ENCODE measurements at regions not wholly inside any gene's neighbourhood (a gene's known extent, or its start where the extent isn't known, plus 50 kb on each side); places are given as distances from the start of the nearest gene placed in this dataset.

DNA sequence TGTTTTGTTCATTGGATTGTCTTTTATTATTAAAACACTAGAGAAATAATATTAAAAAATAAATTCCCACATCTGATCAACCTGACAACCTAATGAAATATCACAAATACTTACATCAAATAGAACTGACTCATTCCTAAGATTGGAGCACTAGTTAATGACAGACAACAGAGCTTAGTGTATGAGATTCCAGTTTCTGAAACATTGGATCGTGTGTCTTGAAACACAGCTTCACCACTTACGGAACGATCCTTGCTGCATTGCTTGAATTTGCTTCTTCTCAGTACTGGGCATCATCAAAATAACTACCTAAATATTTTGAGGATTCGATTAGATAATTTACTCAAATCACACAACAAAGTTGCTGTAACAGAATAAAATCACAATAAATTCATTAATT is 667.2 kb upstream of the CDH18 start:
- DNase-seq (ENCODE audit: low read depth, low spot score) = no peak
- H3K79me2 ChIP-seq (ENCODE audit: control insufficient read depth, insufficient read depth, low read length) = no peaks in the 10 kb centered on the region
- intact Hi-C loops (cut with micrococcal nuclease) = no loop called here
- no peak overlapping the region for H3K27ac ChIP-seq (ENCODE audit: insufficient read depth, low read depth, low read length)
- no peak overlapping the region for H2AFZ ChIP-seq (ENCODE audit: low read depth, low read length)
- H3K9me1 ChIP-seq (replicated peaks; ENCODE audit: control insufficient read depth, extremely low read depth, insufficient read depth, low read length) = no peaks in the 10 kb centered on the region
- H3K27me3 ChIP-seq (ENCODE audit: control insufficient read depth in 2 of 2, insufficient read depth in 2 of 2, low read length in 2 of 2) = no peaks in the 10 kb centered on the region
- ChIA-PET CTCF (no interaction called here), POLR2A (no interaction called here)
- H3K9me3 ChIP-seq (replicated peaks; ENCODE audit: control insufficient read depth, insufficient read depth, low read length) = no peaks in the 10 kb centered on the region
- H3K36me3 ChIP-seq (ENCODE audit: control insufficient read depth in 2 of 2, extremely low read depth in 1 of 2, insufficient read depth in 2 of 2, low read length in 2 of 2) = no peaks in the 10 kb centered on the region
- FAIRE-seq = no peak
- no peaks in the 10 kb centered on the region for H3K4me1 ChIP-seq (ENCODE audit: control insufficient read depth, extremely low read depth, insufficient read depth, low read length)
- H3K4me2 ChIP-seq (ENCODE audit: insufficient read depth, low read length) = no peak overlapping the region
- TF ChIP-seq CTCF (IDR thresholded peaks at IDR 0.05; ENCODE audit: extremely low read depth in 1 of 2, insufficient read depth in 1 of 2, low read depth in 1 of 2, low read length in 2 of 2) = no peak
- no peak for TF ChIP-seq GATA2 (IDR thresholded peaks at IDR 0.05; ENCODE audit: insufficient read depth, insufficient read length, low read depth, low read length)
- no peak for TF ChIP-seq POLR2AphosphoS5 (IDR thresholded peaks at IDR 0.05; ENCODE audit: insufficient read depth, low read depth, low read length)
- no peak for TF ChIP-seq FOS (IDR thresholded peaks at IDR 0.05; ENCODE audit: borderline replicate concordance, insufficient read depth, low read length)
- no peak for TF ChIP-seq POLR2A (IDR thresholded peaks at IDR 0.05; ENCODE audit: low read depth, low read length)
- TF ChIP-seq, protein P1, sequence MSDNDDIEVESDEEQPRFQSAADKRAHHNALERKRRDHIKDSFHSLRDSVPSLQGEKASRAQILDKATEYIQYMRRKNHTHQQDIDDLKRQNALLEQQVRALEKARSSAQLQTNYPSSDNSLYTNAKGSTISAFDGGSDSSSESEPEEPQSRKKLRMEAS (IDR thresholded peaks at IDR 0.05; ENCODE audit: insufficient read depth, insufficient read length) = no peak
- no peak for TF ChIP-seq EZH2 (IDR thresholded peaks at IDR 0.05; ENCODE audit: borderline replicate concordance, low read depth, low read length, severe bottlenecking)
- no peak for TF ChIP-seq MYC (IDR thresholded peaks at IDR 0.05; ENCODE audit: low read depth, low read length)
- TF ChIP-seq JUN (IDR thresholded peaks at IDR 0.05; ENCODE audit: borderline replicate concordance, insufficient read depth, insufficient read length, low read depth) = no peak
- H4K20me1 ChIP-seq (replicated peaks; ENCODE audit: control insufficient read depth, extremely low read depth, insufficient read depth, low read length) = no peaks in the 10 kb centered on the region
- no peak overlapping the region for H3K4me3 ChIP-seq (replicated peaks in 1 of 3; ENCODE audit: insufficient read depth in 1 of 3, low read depth in 1 of 3, low read length in 3 of 3)
- no peak overlapping the region for H3K9ac ChIP-seq (replicated peaks; ENCODE audit: extremely low read depth, insufficient read depth, low read length)
- dilution Hi-C loops (cut with MboI; ENCODE audit: extremely low pct_ligation_motif_present, low sequenced_read_pairs) = no loop called here
- no TSS peak for BruUV-seq (replicated peaks)

Measured in endothelial cell of umbilical vein (primary cell).